ENCODE measurements at regions not wholly inside any gene's neighbourhood (a gene's known extent, or its start where the extent isn't known, plus 50 kb on each side); places are given as distances from the start of the nearest gene placed in this dataset.

DNA sequence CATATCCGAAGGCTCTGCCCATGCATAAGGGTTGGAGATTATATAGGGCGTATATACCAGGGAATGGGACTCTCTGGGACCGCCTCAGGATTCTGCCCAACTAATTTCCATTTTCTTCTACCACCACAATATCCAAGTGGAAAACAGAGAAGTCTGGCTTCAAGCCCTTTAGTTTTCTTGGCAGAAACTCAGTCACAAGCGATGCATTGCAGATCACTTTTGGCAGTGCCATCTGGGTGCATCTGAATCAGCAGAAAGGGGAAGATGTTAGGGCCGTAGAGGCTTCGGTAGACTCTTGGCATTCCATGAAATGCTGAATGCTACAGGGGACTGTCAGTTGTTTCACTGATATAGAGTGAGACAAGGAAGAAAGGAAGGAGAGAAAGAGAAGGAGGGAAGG, 94.1 kb upstream of the FAM9B start:
- H3K9me3 ChIP-seq, result no peaks in the 10 kb centered on the region
- H3K4me3 ChIP-seq, result no peak overlapping the region
- TF ChIP-seq, protein P1, sequence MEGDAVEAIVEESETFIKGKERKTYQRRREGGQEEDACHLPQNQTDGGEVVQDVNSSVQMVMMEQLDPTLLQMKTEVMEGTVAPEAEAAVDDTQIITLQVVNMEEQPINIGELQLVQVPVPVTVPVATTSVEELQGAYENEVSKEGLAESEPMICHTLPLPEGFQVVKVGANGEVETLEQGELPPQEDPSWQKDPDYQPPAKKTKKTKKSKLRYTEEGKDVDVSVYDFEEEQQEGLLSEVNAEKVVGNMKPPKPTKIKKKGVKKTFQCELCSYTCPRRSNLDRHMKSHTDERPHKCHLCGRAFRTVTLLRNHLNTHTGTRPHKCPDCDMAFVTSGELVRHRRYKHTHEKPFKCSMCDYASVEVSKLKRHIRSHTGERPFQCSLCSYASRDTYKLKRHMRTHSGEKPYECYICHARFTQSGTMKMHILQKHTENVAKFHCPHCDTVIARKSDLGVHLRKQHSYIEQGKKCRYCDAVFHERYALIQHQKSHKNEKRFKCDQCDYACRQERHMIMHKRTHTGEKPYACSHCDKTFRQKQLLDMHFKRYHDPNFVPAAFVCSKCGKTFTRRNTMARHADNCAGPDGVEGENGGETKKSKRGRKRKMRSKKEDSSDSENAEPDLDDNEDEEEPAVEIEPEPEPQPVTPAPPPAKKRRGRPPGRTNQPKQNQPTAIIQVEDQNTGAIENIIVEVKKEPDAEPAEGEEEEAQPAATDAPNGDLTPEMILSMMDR (IDR thresholded peaks at IDR 0.05), result no peak
- TF ChIP-seq EP300 (IDR thresholded peaks at IDR 0.05) (no peak), POLR2A (IDR thresholded peaks at IDR 0.05) (no peak)
- H3K27ac ChIP-seq, result no peak overlapping the region
- H3K4me1 ChIP-seq, result no peaks in the 10 kb centered on the region
- no peak for DNase-seq (ENCODE audit: low spot score in 2 of 2)
- 80 to 89% methylated on average over 6 of the region's 6 CpGs for WGBS, 2 donors
- no peaks in the 10 kb centered on the region for H3K27me3 ChIP-seq
- no peaks in the 10 kb centered on the region for H3K36me3 ChIP-seq

DNA sequence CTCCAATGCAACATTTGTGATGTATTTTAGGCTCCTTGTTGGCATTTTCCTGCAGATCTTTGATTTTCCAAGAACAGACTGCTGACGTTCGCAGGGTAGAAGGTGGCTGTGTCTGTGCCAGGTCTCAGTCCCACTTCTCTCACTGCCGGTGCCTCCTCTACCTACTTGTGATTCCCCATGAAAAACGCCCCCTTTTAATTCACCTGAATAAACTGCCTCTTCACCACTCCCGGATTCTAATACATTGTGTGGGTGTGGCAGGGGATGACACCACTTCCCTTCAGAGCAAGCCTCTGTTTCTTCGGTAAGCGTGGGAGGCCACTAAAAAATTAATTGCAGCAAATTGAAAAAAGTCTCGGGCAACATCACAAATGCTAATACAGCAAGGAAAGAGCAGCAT, 96.1 kb upstream of the FAM9B start:
- no peak for DNase-seq (ENCODE audit: low spot score in 2 of 2)
- no peaks in the 10 kb centered on the region for H3K27me3 ChIP-seq
- WGBS, 2 donors, result 76% methylated on average over 8 of the region's 8 CpGs
- no peaks in the 10 kb centered on the region for H3K9me3 ChIP-seq
- H3K4me1 ChIP-seq, result no peaks in the 10 kb centered on the region
- no peak overlapping the region for H3K4me3 ChIP-seq
- H3K27ac ChIP-seq, result no peak overlapping the region
- no peak for TF ChIP-seq EP300 (IDR thresholded peaks at IDR 0.05)
- no peak for TF ChIP-seq POLR2A (IDR thresholded peaks at IDR 0.05)
- TF ChIP-seq, protein P1 (IDR thresholded peaks at IDR 0.05), result no peak
- no peaks in the 10 kb centered on the region for H3K36me3 ChIP-seq

DNA sequence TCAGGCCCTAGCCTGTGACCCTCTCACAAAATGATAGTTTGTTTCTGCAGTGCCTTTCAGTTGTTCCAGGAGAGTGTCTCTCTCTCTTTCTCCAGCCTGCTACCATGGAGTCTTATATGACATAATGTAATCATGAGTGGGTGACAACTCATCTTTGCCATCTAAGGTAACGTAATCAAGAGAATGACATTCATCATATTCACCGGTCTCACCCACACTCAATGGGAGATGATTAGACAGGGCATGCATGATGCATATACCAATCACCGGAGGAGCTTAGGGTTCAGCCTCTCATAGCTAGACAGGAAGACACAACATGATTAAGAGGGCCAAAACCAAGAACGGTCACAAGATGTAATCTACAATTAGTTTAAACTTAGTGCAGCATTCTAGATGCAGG, 97.1 kb upstream of the FAM9B start:
- no peak overlapping the region for H3K27ac ChIP-seq
- no peaks in the 10 kb centered on the region for H3K36me3 ChIP-seq
- TF ChIP-seq POLR2A (IDR thresholded peaks at IDR 0.05) (no peak), EP300 (IDR thresholded peaks at IDR 0.05) (no peak)
- TF ChIP-seq, protein P1 (IDR thresholded peaks at IDR 0.05), result no peak
- H3K27me3 ChIP-seq, result no peaks in the 10 kb centered on the region
- H3K4me1 ChIP-seq, result no peaks in the 10 kb centered on the region
- H3K4me3 ChIP-seq, result no peak overlapping the region
- DNase-seq (ENCODE audit: low spot score in 2 of 2), result no peak
- no peaks in the 10 kb centered on the region for H3K9me3 ChIP-seq
- 91 to 95% methylated on average over 4 of the region's 4 CpGs for WGBS, 2 donors

DNA sequence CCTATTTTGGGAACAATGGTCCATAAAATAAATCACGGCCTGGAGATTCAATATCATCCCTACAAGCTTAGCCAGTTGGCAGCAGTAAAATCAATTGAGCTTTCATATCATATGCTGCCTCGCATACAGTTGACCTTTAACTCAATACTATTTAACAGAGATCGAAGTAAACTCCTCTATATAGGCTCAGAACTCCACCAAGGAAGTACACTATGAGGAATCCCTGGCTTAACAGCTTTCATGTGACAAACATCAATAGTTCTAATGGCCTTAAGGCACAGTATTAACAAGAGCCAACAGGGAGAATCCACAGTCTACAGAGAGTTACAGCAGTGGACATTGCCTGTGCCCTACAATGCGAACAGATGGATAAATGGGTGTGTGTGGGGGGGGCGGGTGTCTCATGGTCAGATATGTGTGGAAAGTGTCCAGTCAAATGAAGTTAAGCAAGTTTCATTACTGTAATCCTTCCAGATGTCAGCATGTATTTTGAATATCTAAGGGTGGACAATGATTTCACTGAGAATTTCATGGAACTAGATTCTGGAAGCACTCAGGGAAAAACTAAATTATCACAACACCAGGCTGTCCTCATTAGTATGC, 98.2 kb upstream of the FAM9B start:
- no peaks in the 10 kb centered on the region for H3K9me3 ChIP-seq
- H3K27me3 ChIP-seq, result no peaks in the 10 kb centered on the region
- no peaks in the 10 kb centered on the region for H3K36me3 ChIP-seq
- TF ChIP-seq EP300 (IDR thresholded peaks at IDR 0.05) (no peak), POLR2A (IDR thresholded peaks at IDR 0.05) (no peak)
- TF ChIP-seq, protein P1 (IDR thresholded peaks at IDR 0.05), result no peak
- DNase-seq (ENCODE audit: low spot score in 2 of 2), result no peak
- H3K4me1 ChIP-seq, result no peaks in the 10 kb centered on the region
- WGBS, 2 donors, result 47 to 48% methylated on average over 5 of the region's 5 CpGs
- H3K4me3 ChIP-seq, result no peak overlapping the region
- H3K27ac ChIP-seq, result no peak overlapping the region

DNA sequence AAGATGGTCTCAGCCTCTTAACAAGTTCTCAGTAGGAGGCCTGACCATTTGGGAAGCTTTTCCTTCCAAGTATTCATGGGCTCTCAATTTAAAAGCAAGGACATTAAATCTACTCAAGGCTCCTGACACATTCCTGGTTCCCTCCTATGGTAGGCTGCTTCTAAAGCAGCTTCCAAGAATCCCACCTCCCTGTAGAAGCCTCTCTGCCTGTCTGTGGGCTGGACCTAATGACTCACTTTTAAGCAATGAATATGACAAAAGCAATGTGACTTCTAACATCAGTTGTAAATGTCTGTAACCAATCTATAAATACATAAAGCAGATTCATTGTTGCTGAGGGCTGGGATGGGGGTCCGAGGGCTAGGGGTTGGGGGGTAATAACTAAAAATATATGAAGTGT, 99.5 kb upstream of the FAM9B start:
- no peak for TF ChIP-seq POLR2A (IDR thresholded peaks at IDR 0.05)
- TF ChIP-seq EP300 (IDR thresholded peaks at IDR 0.05), result no peak
- TF ChIP-seq, protein P1 (IDR thresholded peaks at IDR 0.05), result no peak
- WGBS, 2 donors, result 50 to 67% methylated on average over 1 of the region's 1 CpG
- H3K4me1 ChIP-seq, result no peaks in the 10 kb centered on the region
- H3K27me3 ChIP-seq, result no peaks in the 10 kb centered on the region
- H3K4me3 ChIP-seq, result no peak overlapping the region
- H3K27ac ChIP-seq, result no peak overlapping the region
- no peaks in the 10 kb centered on the region for H3K9me3 ChIP-seq
- no peak for DNase-seq (ENCODE audit: low spot score in 2 of 2)
- H3K36me3 ChIP-seq, result no peaks in the 10 kb centered on the region
